Effector memory CD4-positive, alpha-beta T cell (primary cell): ENCODE measurements at regions not wholly inside any gene's neighbourhood (a gene's known extent, or its start where the extent isn't known, plus 50 kb on each side); places are given as distances from the start of the nearest gene placed in this dataset.

Experiments
- DNase-seq, 3 donors: peaks; one replicate each; pipeline ENCODE4 v3.0.0-alpha.2; 2020
- H3K27ac ChIP-seq: 2 replicates; pipeline ENCODE4 v1.7.0; 2013; ENCODE audit warnings: mild to moderate bottlenecking, low read length, moderate library complexity; ENCODE audit not compliant: insufficient read depth, poor library complexity, severe bottlenecking
- H3K27me3 ChIP-seq: replicated peaks from 2 replicates; pipeline ENCODE4 v1.7.0; 2013; ENCODE audit warnings: mild to moderate bottlenecking, low read length; ENCODE audit not compliant: insufficient read depth, control insufficient read depth, poor library complexity, severe bottlenecking
- H3K36me3 ChIP-seq: 2 replicates; pipeline ENCODE4 v1.7.0; 2013; ENCODE audit warnings: mild to moderate bottlenecking, low read length, moderate library complexity; ENCODE audit not compliant: control insufficient read depth, insufficient read depth
- H3K4me1 ChIP-seq: 2 replicates; pipeline ENCODE4 v1.7.0; 2013; ENCODE audit warnings: low read length, mild to moderate bottlenecking; ENCODE audit not compliant: control insufficient read depth, insufficient read depth, poor library complexity, severe bottlenecking
- H3K4me3 ChIP-seq: 2 replicates; pipeline ENCODE4 v1.7.0; 2013; ENCODE audit warnings: low read length, low read depth, mild to moderate bottlenecking; ENCODE audit not compliant: insufficient read depth, poor library complexity, severe bottlenecking
- H3K9me3 ChIP-seq: 2 replicates; pipeline ENCODE4 v1.7.0; 2013; ENCODE audit warnings: mild to moderate bottlenecking, low read length, moderate library complexity; ENCODE audit not compliant: control insufficient read depth

DNA sequence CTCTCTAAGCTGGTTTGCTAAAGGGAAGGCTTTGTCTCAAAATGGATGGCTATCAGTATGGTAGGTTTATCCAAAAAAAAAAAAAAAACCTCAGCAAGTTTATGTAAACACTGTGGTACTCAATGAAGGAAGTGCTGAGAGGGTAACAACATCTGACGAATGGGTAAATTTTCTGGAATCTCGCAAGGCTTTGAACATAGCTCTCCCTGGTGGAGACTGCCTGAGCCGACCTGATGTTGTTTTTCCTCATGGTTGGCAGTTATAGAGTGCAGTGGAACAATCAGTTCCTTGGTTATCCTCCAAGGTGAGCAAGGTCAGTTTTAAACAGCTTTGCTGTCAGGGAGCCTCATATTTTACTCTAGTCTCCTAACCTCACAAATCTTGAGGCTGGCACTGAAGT, 94.6 kb downstream of the ZPLD1 start:
- Histone ChIP-seq H3K36me3 (no peaks in the 10 kb centered on the region), H3K4me3 (no peak overlapping the region), H3K27ac (no peak overlapping the region), H3K4me1 (no peaks in the 10 kb centered on the region), H3K27me3 (no peaks in the 10 kb centered on the region), H3K9me3 (no peaks in the 10 kb centered on the region)
- DNase-seq = no peak

DNA sequence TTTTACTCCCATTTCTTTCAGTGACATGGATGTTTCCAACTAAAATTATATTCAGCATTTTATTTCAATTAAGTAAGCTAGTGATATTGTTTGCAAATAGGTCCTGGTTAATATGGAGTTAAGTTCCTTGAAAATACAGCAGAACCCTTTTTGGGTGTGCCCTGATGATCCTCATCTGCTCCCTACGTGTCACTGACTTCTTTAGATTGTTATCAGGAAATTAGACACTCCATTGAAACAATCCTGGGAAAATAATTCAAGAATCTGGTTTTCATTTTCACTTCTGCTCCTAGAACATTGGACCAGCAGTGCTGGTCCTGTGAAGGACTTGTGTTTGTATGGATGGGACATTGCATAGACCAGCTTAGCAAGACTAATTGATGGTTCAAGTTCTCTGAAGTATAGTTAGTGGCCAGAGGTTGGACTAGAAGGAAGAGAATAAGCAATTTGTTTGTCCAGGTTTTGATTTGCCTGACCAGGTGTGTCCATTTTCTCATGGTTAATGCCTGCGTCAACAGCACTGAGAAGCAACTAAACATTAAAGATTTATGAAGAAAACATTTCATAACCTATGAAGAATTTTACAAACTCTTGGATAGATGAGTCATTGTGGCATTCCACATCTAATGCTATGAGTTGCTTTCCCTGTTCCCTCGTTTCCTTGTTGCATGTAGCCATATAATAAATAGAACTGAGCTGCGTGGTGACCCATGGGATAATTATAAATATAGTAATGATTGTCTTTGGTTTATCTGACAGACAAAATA, 95.8 kb downstream of the ZPLD1 start:
- H3K27ac ChIP-seq = no peak overlapping the region
- DNase-seq = no peak

DNA sequence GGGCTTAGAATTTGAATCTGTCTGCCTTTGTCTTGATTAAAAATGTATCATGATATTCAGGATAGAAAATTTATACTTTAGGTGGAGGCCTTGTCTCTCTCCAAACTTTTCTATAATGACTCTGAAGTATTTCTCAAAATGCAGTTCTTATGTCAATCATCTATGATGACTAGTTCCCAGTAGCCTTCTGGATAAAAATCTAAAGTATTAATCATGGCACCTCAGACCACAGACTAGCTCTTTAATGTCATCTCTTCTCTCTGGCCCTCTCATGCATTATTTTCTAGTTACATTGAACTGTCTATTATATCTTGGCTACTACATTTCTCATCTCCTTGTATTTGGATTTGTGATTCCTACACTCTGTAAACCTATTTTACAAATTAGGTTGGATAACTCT, 96.9 kb downstream of the ZPLD1 start:
- no peaks in the 10 kb centered on the region for H3K36me3 ChIP-seq
- H3K4me1 ChIP-seq = no peaks in the 10 kb centered on the region
- no peak overlapping the region for H3K27ac ChIP-seq
- H3K27me3 ChIP-seq = no peaks in the 10 kb centered on the region
- no peaks in the 10 kb centered on the region for H3K9me3 ChIP-seq
- no peak for DNase-seq
- no peak overlapping the region for H3K4me3 ChIP-seq

More for the DNA sequence above, 95.8 kb downstream of the ZPLD1 start:
- no peak overlapping the region for H3K4me3 ChIP-seq
- H3K9me3 ChIP-seq = no peaks in the 10 kb centered on the region
- H3K4me1 ChIP-seq = no peaks in the 10 kb centered on the region
- H3K36me3 ChIP-seq = no peaks in the 10 kb centered on the region
- H3K27me3 ChIP-seq = no peaks in the 10 kb centered on the region

DNA sequence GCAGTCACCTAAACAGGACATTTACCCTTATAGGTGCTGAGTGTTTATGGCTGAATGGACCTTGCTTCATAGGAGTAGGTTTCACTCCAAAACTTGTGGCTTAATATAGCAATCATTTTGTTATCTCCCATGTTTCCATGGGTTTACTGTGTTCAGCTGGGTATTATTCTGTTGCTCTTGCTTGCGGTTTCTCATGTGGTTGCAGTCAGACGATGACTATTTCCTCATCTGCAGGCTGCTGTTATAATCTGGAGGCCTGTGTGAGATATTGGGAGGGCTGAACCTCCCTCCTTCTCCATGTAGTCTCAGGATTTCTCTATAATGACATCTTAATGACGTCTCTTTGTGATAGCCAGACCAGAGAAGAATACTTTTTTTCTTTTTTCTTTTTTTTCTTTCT, 98.1 kb downstream of the ZPLD1 start:
- H3K4me3 ChIP-seq = no peak overlapping the region
- no peaks in the 10 kb centered on the region for H3K36me3 ChIP-seq
- no peak overlapping the region for H3K27ac ChIP-seq
- no peaks in the 10 kb centered on the region for H3K9me3 ChIP-seq
- no peak for DNase-seq
- H3K4me1 ChIP-seq = no peaks in the 10 kb centered on the region
- H3K27me3 ChIP-seq = no peaks in the 10 kb centered on the region

GRCh38 chr3:102533784-102534183, 99.0 kb downstream of the ZPLD1 start:
- no peak overlapping the region for H3K27ac ChIP-seq
- H3K27me3 ChIP-seq = no peaks in the 10 kb centered on the region
- no peak overlapping the region for H3K4me3 ChIP-seq
- no peaks in the 10 kb centered on the region for H3K4me1 ChIP-seq
- H3K36me3 ChIP-seq = no peaks in the 10 kb centered on the region
- DNase-seq = no peak
- H3K9me3 ChIP-seq = no peaks in the 10 kb centered on the region

DNA sequence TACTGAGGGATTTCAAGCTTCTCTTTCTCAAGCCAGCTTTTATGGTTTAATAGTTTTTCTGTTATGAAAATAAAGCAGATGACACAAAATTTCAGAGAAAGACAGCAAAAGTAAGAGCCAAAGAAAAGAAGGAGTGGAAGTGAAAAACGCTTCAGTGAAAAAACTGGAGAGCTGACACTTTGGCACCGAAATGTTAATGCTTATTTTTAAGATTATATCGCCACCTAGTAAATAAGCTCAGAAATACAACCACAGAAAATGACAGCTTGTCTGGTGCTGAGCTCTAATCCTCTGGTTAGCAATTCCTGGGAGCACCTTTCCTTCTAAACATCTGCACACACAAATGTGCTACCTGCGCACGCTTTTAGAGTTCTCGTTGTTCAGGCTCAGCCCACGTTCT, 101.6 kb downstream of the ZPLD1 start:
- no peaks in the 10 kb centered on the region for H3K36me3 ChIP-seq
- no peaks in the 10 kb centered on the region for H3K4me1 ChIP-seq
- no peak overlapping the region for H3K4me3 ChIP-seq
- no peaks in the 10 kb centered on the region for H3K9me3 ChIP-seq
- DNase-seq = no peak
- no peak overlapping the region for H3K27ac ChIP-seq
- H3K27me3 ChIP-seq = no peaks in the 10 kb centered on the region

- Histone ChIP-seq H3K27me3 (no peaks in the 10 kb centered on the region), H3K36me3 (no peaks in the 10 kb centered on the region)
- no peak for DNase-seq
These were observed 102.3 kb downstream of the ZPLD1 start for GRCh38 chr3:102537123-102537522.

GRCh38 chr3:102544741-102545140, 109.9 kb downstream of the ZPLD1 start:
- no peaks in the 10 kb centered on the region for H3K27me3 ChIP-seq
- DNase-seq = no peak
- H3K9me3 ChIP-seq = no peaks in the 10 kb centered on the region
- H3K4me3 ChIP-seq = no peak overlapping the region
- no peak overlapping the region for H3K27ac ChIP-seq
- no peaks in the 10 kb centered on the region for H3K4me1 ChIP-seq
- H3K36me3 ChIP-seq = no peaks in the 10 kb centered on the region

More at GRCh38 chr3:102537123-102537522, 102.3 kb downstream of the ZPLD1 start:
- Histone ChIP-seq H3K27ac (no peak overlapping the region), H3K4me3 (no peak overlapping the region), H3K4me1 (no peaks in the 10 kb centered on the region), H3K9me3 (no peaks in the 10 kb centered on the region)

- no peak for DNase-seq
- Histone ChIP-seq H3K9me3 (no peaks in the 10 kb centered on the region), H3K27ac (no peak overlapping the region), H3K27me3 (no peaks in the 10 kb centered on the region), H3K36me3 (no peaks in the 10 kb centered on the region), H3K4me3 (no peak overlapping the region), H3K4me1 (no peaks in the 10 kb centered on the region)
These were observed 110.5 kb downstream of the ZPLD1 start for GRCh38 chr3:102545276-102545675.

DNA sequence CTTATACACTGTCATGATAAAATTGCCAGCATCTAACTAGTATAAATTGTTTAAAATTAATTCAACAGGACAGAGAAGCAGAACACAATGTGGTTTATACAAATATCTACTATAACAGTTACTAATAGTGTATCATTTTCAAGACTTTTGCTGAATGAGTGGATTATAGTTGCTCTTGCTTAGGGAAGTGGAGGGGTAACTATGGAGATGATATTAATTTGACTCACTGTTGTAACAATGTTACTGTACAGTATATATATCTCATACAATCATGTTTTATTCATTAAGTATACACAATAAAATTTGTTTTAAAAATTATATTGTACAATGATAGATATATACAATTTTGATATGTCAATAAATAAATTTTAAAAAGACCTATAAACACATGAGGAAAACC, 119.1 kb downstream of the ZPLD1 start:
- Histone ChIP-seq H3K4me1 (no peaks in the 10 kb centered on the region), H3K4me3 (no peak overlapping the region), H3K36me3 (no peaks in the 10 kb centered on the region), H3K27ac (no peak overlapping the region), H3K9me3 (no peaks in the 10 kb centered on the region), H3K27me3 (no peaks in the 10 kb centered on the region)
- no peak for DNase-seq
